SU-DHL-6 (cell line): ENCODE measurements at regions not wholly inside any gene's neighbourhood (a gene's known extent, or its start where the extent isn't known, plus 50 kb on each side); places are given as distances from the start of the nearest gene placed in this dataset.
"Not testable (repeated sequence)": the region's sequence is repeated elsewhere in the genome, so short reads cannot be mapped to it uniquely, and the experiment has no call there.

Experiments
- EZH2phosphoT487 ChIP-seq: fragments of 200-600 bp; sonication (generic), shearing (Covaris generic); conservative IDR thresholded peaks from 2 replicates; pipeline ENCODE4 v1.6.1; 2018; ENCODE audit warnings: mild to moderate bottlenecking, antibody characterized with exemption, low read length, moderate library complexity, mixed read lengths
- TF ChIP-seq, protein P1 (sequence below): fragments of 200-600 bp; sonication (generic); IDR thresholded peaks from one replicate; pipeline ENCODE4 v1.5.1; 2017; ENCODE audit warnings: antibody characterized with exemption, mild to moderate bottlenecking, low read length, moderate library complexity; ENCODE audit not compliant: insufficient read depth, poor library complexity, severe bottlenecking

DNA sequence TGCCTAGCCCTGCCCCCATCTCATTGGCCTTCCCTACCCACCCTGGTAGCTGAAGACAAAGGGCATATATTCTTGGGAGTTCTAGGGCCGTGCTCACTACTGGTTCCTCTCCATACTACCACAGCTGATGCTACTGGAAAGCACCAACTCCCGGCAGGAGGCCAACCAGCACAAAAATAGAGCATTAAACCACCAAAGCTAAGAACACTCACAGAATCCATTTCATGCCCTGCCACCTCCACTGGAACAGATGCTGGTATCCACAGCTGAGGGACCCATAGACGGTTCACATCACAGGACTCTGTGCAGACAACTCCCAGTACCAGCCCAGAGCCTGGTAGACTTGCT lies 170.4 kb downstream of the SEC23A start:
- TF ChIP-seq, protein P1, sequence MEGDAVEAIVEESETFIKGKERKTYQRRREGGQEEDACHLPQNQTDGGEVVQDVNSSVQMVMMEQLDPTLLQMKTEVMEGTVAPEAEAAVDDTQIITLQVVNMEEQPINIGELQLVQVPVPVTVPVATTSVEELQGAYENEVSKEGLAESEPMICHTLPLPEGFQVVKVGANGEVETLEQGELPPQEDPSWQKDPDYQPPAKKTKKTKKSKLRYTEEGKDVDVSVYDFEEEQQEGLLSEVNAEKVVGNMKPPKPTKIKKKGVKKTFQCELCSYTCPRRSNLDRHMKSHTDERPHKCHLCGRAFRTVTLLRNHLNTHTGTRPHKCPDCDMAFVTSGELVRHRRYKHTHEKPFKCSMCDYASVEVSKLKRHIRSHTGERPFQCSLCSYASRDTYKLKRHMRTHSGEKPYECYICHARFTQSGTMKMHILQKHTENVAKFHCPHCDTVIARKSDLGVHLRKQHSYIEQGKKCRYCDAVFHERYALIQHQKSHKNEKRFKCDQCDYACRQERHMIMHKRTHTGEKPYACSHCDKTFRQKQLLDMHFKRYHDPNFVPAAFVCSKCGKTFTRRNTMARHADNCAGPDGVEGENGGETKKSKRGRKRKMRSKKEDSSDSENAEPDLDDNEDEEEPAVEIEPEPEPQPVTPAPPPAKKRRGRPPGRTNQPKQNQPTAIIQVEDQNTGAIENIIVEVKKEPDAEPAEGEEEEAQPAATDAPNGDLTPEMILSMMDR: not testable (repeated sequence)
- not testable (repeated sequence) for TF ChIP-seq EZH2phosphoT487
